ENCODE measurements at regions not wholly inside any gene's neighbourhood (a gene's known extent, or its start where the extent isn't known, plus 50 kb on each side); places are given as distances from the start of the nearest gene placed in this dataset.

DNA sequence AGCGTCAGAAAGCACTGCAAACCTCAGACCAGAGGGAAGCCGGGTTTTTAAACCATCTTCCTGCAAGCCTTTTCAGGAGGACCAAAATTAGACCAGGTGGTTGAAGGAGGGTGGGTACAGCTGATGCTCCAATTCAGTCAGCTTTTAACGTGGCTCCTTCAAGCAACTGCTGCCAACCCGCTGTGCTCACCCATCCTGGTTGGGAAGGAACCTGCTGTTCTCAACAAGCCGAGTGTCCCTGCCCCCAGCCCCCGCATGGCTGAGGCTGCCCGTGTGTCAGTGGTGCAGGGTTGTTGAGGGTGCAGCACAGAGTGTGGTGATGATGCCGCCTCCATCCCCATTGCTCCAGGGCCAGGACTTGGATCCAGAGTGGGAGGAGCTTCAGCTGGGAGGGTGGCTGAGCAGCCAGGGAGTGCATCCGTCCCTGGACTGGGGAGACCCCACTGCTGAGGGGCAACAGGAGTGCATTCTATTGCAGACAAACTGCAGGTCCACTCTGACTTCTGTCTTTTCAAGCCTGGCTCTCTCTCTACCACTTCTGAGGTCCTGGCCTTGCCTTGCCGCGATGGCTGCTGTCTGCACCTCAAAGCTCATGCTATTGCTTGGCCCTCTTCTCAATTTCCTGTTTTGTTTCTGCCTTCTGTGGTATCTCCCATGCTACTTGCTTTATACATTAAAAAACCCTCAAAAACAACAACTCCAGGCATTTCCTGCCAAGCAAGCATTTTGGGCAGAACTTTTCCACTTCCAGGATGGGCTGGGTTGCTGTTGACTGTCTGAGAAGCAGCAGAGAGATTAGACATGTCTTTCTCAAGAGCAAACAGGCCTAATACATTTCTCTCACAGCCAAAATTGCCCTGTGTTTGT is 134.7 kb downstream of the DNAJB6 start:
- Histone ChIP-seq H3K18ac (ENCODE audit: low read length) (no peak overlapping the region), H3K27me3 (ENCODE audit: insufficient read depth, low read length, poor library complexity) (no peaks in the 10 kb centered on the region), H3K79me2 (ENCODE audit: control insufficient read depth, insufficient read depth, low read length) (no peaks in the 10 kb centered on the region), H3K56ac (ENCODE audit: low read length) (no peak overlapping the region), H3K27ac (ENCODE audit: low read depth, low read length) (no peak overlapping the region), H2BK15ac (replicated peaks; ENCODE audit: low read depth) (no peak overlapping the region), H3K36me3 (ENCODE audit: control insufficient read depth, insufficient read depth, low read length) (no peaks in the 10 kb centered on the region), H4K8ac (ENCODE audit: low read depth, low read length) (no peak overlapping the region), H3K4ac (ENCODE audit: low read depth, low read length) (no peak overlapping the region), H4K5ac (ENCODE audit: low read length) (no peak overlapping the region), H3K79me1 (ENCODE audit: low read length) (no peaks in the 10 kb centered on the region), H3K9ac (ENCODE audit: low read length) (no peak overlapping the region), H3K4me3 (ENCODE audit: low read length) (no peak overlapping the region), H3K4me2 (ENCODE audit: low read length) (no peak overlapping the region), H3K4me1 (ENCODE audit: control insufficient read depth, low read depth, low read length) (no peaks in the 10 kb centered on the region), H2BK5ac (ENCODE audit: low read length) (no peak overlapping the region), H2BK120ac (ENCODE audit: low read depth, low read length) (no peak overlapping the region), H2AK5ac (ENCODE audit: low read length) (no peak overlapping the region), H3K23ac (ENCODE audit: low read length) (no peak overlapping the region)
- no peak for DNase-seq
- WGBS (ENCODE audit: extremely low coverage, insufficient coverage, low lambda C conversion rate), result no CpG with 5 or more reads among the region's 11 CpGs

GRCh38 chr7:157472311-157473050 is 135.7 kb downstream of the DNAJB6 start:
- Histone ChIP-seq H2BK15ac (replicated peaks; ENCODE audit: low read depth) (no peak overlapping the region), H3K36me3 (ENCODE audit: control insufficient read depth, insufficient read depth, low read length) (no peaks in the 10 kb centered on the region), H3K27ac (ENCODE audit: low read depth, low read length) (no peak overlapping the region), H3K9ac (ENCODE audit: low read length) (no peak overlapping the region), H3K56ac (ENCODE audit: low read length) (no peak overlapping the region), H2AK5ac (ENCODE audit: low read length) (no peak overlapping the region), H4K5ac (ENCODE audit: low read length) (no peak overlapping the region), H3K4me3 (ENCODE audit: low read length) (no peak overlapping the region), H3K27me3 (ENCODE audit: insufficient read depth, low read length, poor library complexity) (no peaks in the 10 kb centered on the region), H3K4me2 (ENCODE audit: low read length) (no peak overlapping the region), H4K8ac (ENCODE audit: low read depth, low read length) (no peak overlapping the region), H3K4ac (ENCODE audit: low read depth, low read length) (no peak overlapping the region), H3K79me2 (ENCODE audit: control insufficient read depth, insufficient read depth, low read length) (no peaks in the 10 kb centered on the region), H3K79me1 (ENCODE audit: low read length) (no peaks in the 10 kb centered on the region), H3K18ac (ENCODE audit: low read length) (no peak overlapping the region), H3K4me1 (ENCODE audit: control insufficient read depth, low read depth, low read length) (no peaks in the 10 kb centered on the region), H2BK120ac (ENCODE audit: low read depth, low read length) (no peak overlapping the region), H3K23ac (ENCODE audit: low read length) (no peak overlapping the region), H2BK5ac (ENCODE audit: low read length) (no peak overlapping the region)
- no peak for DNase-seq
- no CpG with 5 or more reads among the region's 10 CpGs for WGBS (ENCODE audit: extremely low coverage, insufficient coverage, low lambda C conversion rate)

DNA sequence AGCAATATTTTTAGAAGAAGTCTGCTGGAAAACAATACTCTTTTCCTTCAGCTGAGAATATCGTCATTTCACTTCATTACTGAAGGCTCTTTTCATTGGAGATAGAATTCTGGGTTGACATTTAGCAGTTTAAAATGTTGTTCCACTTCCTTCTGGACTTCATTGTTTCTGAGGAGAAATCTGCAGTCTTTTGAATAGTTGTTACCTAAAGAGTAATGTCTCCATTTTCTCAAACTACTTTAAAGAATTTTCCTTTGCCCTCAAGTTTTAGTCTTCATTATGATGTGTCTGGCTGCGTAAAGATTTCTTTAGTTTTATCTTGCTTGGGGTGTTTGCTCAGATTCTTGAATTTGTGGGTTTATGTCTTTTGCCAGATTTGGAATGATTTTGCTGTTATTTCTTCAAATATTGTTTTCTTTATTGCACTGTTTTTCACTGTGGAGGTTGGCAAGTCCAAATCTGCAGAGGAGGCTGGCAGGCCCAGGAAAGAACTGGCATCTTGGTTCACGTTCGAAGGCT is 136.3 kb downstream of the DNAJB6 start:
- Histone ChIP-seq H3K9ac (ENCODE audit: low read length) (no peak overlapping the region), H3K4ac (ENCODE audit: low read depth, low read length) (no peak overlapping the region), H3K4me1 (ENCODE audit: control insufficient read depth, low read depth, low read length) (no peaks in the 10 kb centered on the region), H3K4me3 (ENCODE audit: low read length) (no peak overlapping the region), H4K8ac (ENCODE audit: low read depth, low read length) (no peak overlapping the region), H3K36me3 (ENCODE audit: control insufficient read depth, insufficient read depth, low read length) (no peaks in the 10 kb centered on the region), H2BK120ac (ENCODE audit: low read depth, low read length) (no peak overlapping the region), H3K23ac (ENCODE audit: low read length) (no peak overlapping the region), H3K18ac (ENCODE audit: low read length) (no peak overlapping the region), H3K79me1 (ENCODE audit: low read length) (no peaks in the 10 kb centered on the region), H3K4me2 (ENCODE audit: low read length) (no peak overlapping the region), H3K27me3 (ENCODE audit: insufficient read depth, low read length, poor library complexity) (no peaks in the 10 kb centered on the region), H3K79me2 (ENCODE audit: control insufficient read depth, insufficient read depth, low read length) (no peaks in the 10 kb centered on the region), H3K27ac (ENCODE audit: low read depth, low read length) (no peak overlapping the region), H2BK5ac (ENCODE audit: low read length) (no peak overlapping the region), H3K56ac (ENCODE audit: low read length) (no peak overlapping the region), H2AK5ac (ENCODE audit: low read length) (no peak overlapping the region), H4K5ac (ENCODE audit: low read length) (no peak overlapping the region), H2BK15ac (replicated peaks; ENCODE audit: low read depth) (no peak overlapping the region)
- no CpG with 5 or more reads among the region's 4 CpGs for WGBS (ENCODE audit: extremely low coverage, insufficient coverage, low lambda C conversion rate)
- no peak for DNase-seq

DNA sequence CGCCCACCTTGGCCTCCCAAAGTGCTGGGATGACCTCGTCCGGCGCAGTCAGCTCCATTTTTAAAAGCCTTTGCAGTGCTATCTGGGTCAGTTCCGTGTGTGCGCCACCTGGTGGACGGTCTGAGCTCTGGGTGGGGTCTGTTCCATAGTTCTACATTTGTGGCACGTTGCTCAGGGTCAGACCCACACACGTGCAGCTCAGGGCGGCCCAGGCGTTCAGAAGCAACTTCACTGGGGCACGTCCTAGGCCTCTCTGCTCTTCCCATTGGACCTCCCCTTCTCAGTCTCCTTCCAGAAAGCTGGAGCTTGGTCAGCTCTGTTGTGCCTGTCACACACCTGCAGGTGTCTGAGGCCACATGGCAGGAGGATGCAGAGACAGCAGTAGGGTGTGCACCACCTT is 137.9 kb downstream of the DNAJB6 start:
- Histone ChIP-seq H3K56ac (ENCODE audit: low read length) (no peak overlapping the region), H3K27me3 (ENCODE audit: insufficient read depth, low read length, poor library complexity) (no peaks in the 10 kb centered on the region), H3K79me2 (ENCODE audit: control insufficient read depth, insufficient read depth, low read length) (no peaks in the 10 kb centered on the region), H4K5ac (ENCODE audit: low read length) (no peak overlapping the region), H3K4me2 (ENCODE audit: low read length) (no peak overlapping the region), H2BK15ac (replicated peaks; ENCODE audit: low read depth) (no peak overlapping the region), H4K8ac (ENCODE audit: low read depth, low read length) (no peak overlapping the region), H3K27ac (ENCODE audit: low read depth, low read length) (no peak overlapping the region), H3K4ac (ENCODE audit: low read depth, low read length) (no peak overlapping the region), H3K23ac (ENCODE audit: low read length) (no peak overlapping the region), H3K4me3 (ENCODE audit: low read length) (no peak overlapping the region), H3K79me1 (ENCODE audit: low read length) (no peaks in the 10 kb centered on the region), H3K4me1 (ENCODE audit: control insufficient read depth, low read depth, low read length) (no peaks in the 10 kb centered on the region), H2AK5ac (ENCODE audit: low read length) (no peak overlapping the region), H3K36me3 (ENCODE audit: control insufficient read depth, insufficient read depth, low read length) (no peaks in the 10 kb centered on the region), H3K9ac (ENCODE audit: low read length) (no peak overlapping the region), H2BK5ac (ENCODE audit: low read length) (no peak overlapping the region), H2BK120ac (ENCODE audit: low read depth, low read length) (no peak overlapping the region), H3K18ac (ENCODE audit: low read length) (no peak overlapping the region)
- DNase-seq, result peak; percentile 67
- no CpG with 5 or more reads among the region's 12 CpGs for WGBS (ENCODE audit: extremely low coverage, insufficient coverage, low lambda C conversion rate)

DNA sequence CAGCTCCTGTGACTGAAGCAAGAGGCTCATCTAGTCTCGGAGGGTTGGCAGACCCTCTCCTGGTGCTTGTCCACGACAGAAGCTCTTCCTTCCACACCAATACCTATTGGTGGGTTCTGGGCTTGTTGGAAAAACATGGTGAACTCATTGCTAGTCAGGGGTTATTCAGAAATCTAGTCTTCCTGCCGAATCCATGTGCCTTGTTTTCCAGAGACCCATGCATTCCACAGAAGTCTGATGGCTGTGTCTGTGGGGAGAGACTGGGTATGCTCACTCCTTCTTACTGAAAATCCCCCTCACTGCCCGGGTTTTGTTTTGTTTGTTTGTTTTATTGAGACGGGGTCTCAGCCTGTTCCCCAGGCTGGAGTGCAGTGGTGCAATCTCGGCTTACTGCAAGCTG is 138.3 kb downstream of the DNAJB6 start:
- Histone ChIP-seq H2BK15ac (replicated peaks; ENCODE audit: low read depth) (no peak overlapping the region), H3K4ac (ENCODE audit: low read depth, low read length) (no peak overlapping the region), H3K27ac (ENCODE audit: low read depth, low read length) (no peak overlapping the region), H3K36me3 (ENCODE audit: control insufficient read depth, insufficient read depth, low read length) (no peaks in the 10 kb centered on the region), H3K4me2 (ENCODE audit: low read length) (no peak overlapping the region), H3K18ac (ENCODE audit: low read length) (no peak overlapping the region), H2BK120ac (ENCODE audit: low read depth, low read length) (no peak overlapping the region), H4K8ac (ENCODE audit: low read depth, low read length) (no peak overlapping the region), H3K79me2 (ENCODE audit: control insufficient read depth, insufficient read depth, low read length) (no peaks in the 10 kb centered on the region), H3K9ac (ENCODE audit: low read length) (no peak overlapping the region), H3K4me3 (ENCODE audit: low read length) (no peak overlapping the region), H2AK5ac (ENCODE audit: low read length) (no peak overlapping the region), H3K79me1 (ENCODE audit: low read length) (no peaks in the 10 kb centered on the region), H3K4me1 (ENCODE audit: control insufficient read depth, low read depth, low read length) (no peaks in the 10 kb centered on the region), H3K27me3 (ENCODE audit: insufficient read depth, low read length, poor library complexity) (no peaks in the 10 kb centered on the region), H3K56ac (ENCODE audit: low read length) (no peak overlapping the region), H3K23ac (ENCODE audit: low read length) (no peak overlapping the region), H2BK5ac (ENCODE audit: low read length) (no peak overlapping the region), H4K5ac (ENCODE audit: low read length) (no peak overlapping the region)
- no peak for DNase-seq
- WGBS (ENCODE audit: extremely low coverage, insufficient coverage, low lambda C conversion rate), result no CpG with 5 or more reads among the region's 6 CpGs

All from mesendoderm (in vitro differentiated cells).